ENCODE measurements at regions not wholly inside any gene's neighbourhood (a gene's known extent, or its start where the extent isn't known, plus 50 kb on each side); places are given as distances from the start of the nearest gene placed in this dataset.

DNA sequence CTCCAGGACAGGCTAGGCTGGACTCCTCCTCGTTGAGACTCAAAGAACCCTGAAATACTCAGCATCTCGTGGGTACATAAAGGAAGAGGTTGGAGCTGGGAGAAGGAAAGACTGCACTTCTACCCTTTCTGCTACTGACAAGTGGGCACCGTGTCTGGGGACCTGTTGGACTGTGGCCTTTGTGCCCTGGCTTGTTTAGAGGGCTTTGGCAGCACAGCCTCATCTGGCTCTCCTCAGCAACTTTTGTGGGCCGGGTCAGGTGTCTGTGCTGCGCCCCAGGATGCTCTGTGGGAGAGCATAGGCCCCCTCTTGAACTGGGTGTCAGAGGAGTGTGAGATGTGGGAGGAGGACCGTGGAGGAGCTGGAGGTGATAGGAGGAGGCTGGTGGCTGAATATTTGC, 142.4 kb downstream of the FCRL5 start:
- TF ChIP-seq POLR2AphosphoS5 (IDR thresholded peaks at IDR 0.05) = no peak
- TF ChIP-seq POLR2A (IDR thresholded peaks at IDR 0.05) = no peak

Measured in prostate gland (tissue), 1 donor.